ENCODE measurements at regions not wholly inside any gene's neighbourhood (a gene's known extent, or its start where the extent isn't known, plus 50 kb on each side); places are given as distances from the start of the nearest gene placed in this dataset.

GRCh38 chr10:51020200-51020599 is 54.1 kb upstream of the PRKG1 start:
- Histone ChIP-seq H3K4me1 (ENCODE audit: insufficient read depth, low read length) (no peaks in the 10 kb centered on the region), H3K27me3 (ENCODE audit: insufficient read depth, low read length, poor library complexity) (no peaks in the 10 kb centered on the region), H3K4me2 (ENCODE audit: insufficient read depth, low read length) (no peak overlapping the region), H3K9ac (ENCODE audit: low read depth, low read length) (no peak overlapping the region), H3K36me3 (ENCODE audit: insufficient read depth, low read length) (no peaks in the 10 kb centered on the region), H3K27ac (ENCODE audit: low read length) (no peak overlapping the region), H4K20me1 (ENCODE audit: insufficient read depth, low read length) (no peaks in the 10 kb centered on the region), H3K79me2 (ENCODE audit: insufficient read depth, low read length) (no peaks in the 10 kb centered on the region), H2AFZ (ENCODE audit: low read depth, low read length) (no peak overlapping the region), H3K9me3 (ENCODE audit: insufficient read depth, low read length, severe bottlenecking) (no peaks in the 10 kb centered on the region), H3K4me3 (ENCODE audit: low read depth in 1 of 2, low read length in 2 of 2) (no peak overlapping the region)
- no peak for DNase-seq
- TF ChIP-seq CTCF (IDR thresholded peaks at IDR 0.05; ENCODE audit: borderline replicate concordance, extremely low read depth, low read length, poor library complexity, severe bottlenecking): no peak
- TF ChIP-seq EZH2 (IDR thresholded peaks at IDR 0.05; ENCODE audit: borderline replicate concordance, low read depth, low read length, severe bottlenecking): no peak
- no peak for ATAC-seq (ENCODE audit: insufficient read depth, low read depth)

GRCh38 chr10:51022933-51023585 is 51.2 kb upstream of the PRKG1 start:
- TF ChIP-seq EZH2 (IDR thresholded peaks at IDR 0.05; ENCODE audit: borderline replicate concordance, low read depth, low read length, severe bottlenecking) (no peak), CTCF (IDR thresholded peaks at IDR 0.05; ENCODE audit: borderline replicate concordance, extremely low read depth, low read length, poor library complexity, severe bottlenecking) (no peak)
- DNase-seq: no peak
- Histone ChIP-seq H4K20me1 (ENCODE audit: insufficient read depth, low read length) (no peaks in the 10 kb centered on the region), H3K79me2 (ENCODE audit: insufficient read depth, low read length) (no peaks in the 10 kb centered on the region), H2AFZ (ENCODE audit: low read depth, low read length) (no peak overlapping the region), H3K27ac (ENCODE audit: low read length) (no peak overlapping the region), H3K9me3 (ENCODE audit: insufficient read depth, low read length, severe bottlenecking) (no peaks in the 10 kb centered on the region), H3K4me3 (ENCODE audit: low read depth in 1 of 2, low read length in 2 of 2) (no peak overlapping the region), H3K27me3 (ENCODE audit: insufficient read depth, low read length, poor library complexity) (no peaks in the 10 kb centered on the region), H3K36me3 (ENCODE audit: insufficient read depth, low read length) (no peaks in the 10 kb centered on the region), H3K9ac (ENCODE audit: low read depth, low read length) (no peak overlapping the region), H3K4me2 (ENCODE audit: insufficient read depth, low read length) (no peak overlapping the region), H3K4me1 (ENCODE audit: insufficient read depth, low read length) (no peaks in the 10 kb centered on the region)
- ATAC-seq (ENCODE audit: insufficient read depth, low read depth): no peak

- no peaks in the 10 kb centered on the region for H3K27me3 ChIP-seq (ENCODE audit: insufficient read depth, low read length, poor library complexity)
- H3K9me3 ChIP-seq (ENCODE audit: insufficient read depth, low read length, severe bottlenecking): no peaks in the 10 kb centered on the region
- no peak overlapping the region for H2AFZ ChIP-seq (ENCODE audit: low read depth, low read length)
- DNase-seq (no peak), ATAC-seq (ENCODE audit: insufficient read depth, low read depth) (no peak)
- no peak overlapping the region for H3K27ac ChIP-seq (ENCODE audit: low read length)
- no peak overlapping the region for H3K9ac ChIP-seq (ENCODE audit: low read depth, low read length)
- H3K36me3 ChIP-seq (ENCODE audit: insufficient read depth, low read length): no peaks in the 10 kb centered on the region
- no peak for TF ChIP-seq EZH2 (IDR thresholded peaks at IDR 0.05; ENCODE audit: borderline replicate concordance, low read depth, low read length, severe bottlenecking)
- no peak for TF ChIP-seq CTCF (IDR thresholded peaks at IDR 0.05; ENCODE audit: borderline replicate concordance, extremely low read depth, low read length, poor library complexity, severe bottlenecking)
- no peaks in the 10 kb centered on the region for H3K4me1 ChIP-seq (ENCODE audit: insufficient read depth, low read length)
- no peaks in the 10 kb centered on the region for H4K20me1 ChIP-seq (ENCODE audit: insufficient read depth, low read length)
- H3K4me3 ChIP-seq (ENCODE audit: low read depth in 1 of 2, low read length in 2 of 2): no peak overlapping the region
- no peaks in the 10 kb centered on the region for H3K79me2 ChIP-seq (ENCODE audit: insufficient read depth, low read length)
- H3K4me2 ChIP-seq (ENCODE audit: insufficient read depth, low read length): no peak overlapping the region
These were observed 50.7 kb upstream of the PRKG1 start for GRCh38 chr10:51023636-51024035.
